ENCODE measurements at regions not wholly inside any gene's neighbourhood (a gene's known extent, or its start where the extent isn't known, plus 50 kb on each side); places are given as distances from the start of the nearest gene placed in this dataset.

DNA sequence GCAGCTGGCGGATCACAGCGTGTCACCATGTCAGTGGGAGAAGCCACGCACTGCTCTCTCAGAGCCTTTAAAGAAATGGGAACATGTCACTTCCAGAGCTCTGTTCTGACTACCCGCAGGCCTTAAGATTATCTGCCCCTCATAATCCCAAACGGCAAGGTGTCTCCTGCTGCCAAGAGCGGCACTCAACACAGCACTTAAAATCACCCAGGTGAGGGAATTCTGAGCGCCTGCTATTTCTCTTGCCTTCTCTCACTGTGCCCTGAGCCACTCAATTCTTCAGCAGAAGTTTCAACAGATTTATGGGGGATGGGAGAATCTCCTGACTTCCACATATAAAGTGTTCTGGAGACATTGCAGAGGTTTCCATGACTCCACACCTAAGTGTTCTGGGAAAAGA, 137.9 kb downstream of the LMO4 start (continued):
- TF ChIP-seq, protein P1, sequence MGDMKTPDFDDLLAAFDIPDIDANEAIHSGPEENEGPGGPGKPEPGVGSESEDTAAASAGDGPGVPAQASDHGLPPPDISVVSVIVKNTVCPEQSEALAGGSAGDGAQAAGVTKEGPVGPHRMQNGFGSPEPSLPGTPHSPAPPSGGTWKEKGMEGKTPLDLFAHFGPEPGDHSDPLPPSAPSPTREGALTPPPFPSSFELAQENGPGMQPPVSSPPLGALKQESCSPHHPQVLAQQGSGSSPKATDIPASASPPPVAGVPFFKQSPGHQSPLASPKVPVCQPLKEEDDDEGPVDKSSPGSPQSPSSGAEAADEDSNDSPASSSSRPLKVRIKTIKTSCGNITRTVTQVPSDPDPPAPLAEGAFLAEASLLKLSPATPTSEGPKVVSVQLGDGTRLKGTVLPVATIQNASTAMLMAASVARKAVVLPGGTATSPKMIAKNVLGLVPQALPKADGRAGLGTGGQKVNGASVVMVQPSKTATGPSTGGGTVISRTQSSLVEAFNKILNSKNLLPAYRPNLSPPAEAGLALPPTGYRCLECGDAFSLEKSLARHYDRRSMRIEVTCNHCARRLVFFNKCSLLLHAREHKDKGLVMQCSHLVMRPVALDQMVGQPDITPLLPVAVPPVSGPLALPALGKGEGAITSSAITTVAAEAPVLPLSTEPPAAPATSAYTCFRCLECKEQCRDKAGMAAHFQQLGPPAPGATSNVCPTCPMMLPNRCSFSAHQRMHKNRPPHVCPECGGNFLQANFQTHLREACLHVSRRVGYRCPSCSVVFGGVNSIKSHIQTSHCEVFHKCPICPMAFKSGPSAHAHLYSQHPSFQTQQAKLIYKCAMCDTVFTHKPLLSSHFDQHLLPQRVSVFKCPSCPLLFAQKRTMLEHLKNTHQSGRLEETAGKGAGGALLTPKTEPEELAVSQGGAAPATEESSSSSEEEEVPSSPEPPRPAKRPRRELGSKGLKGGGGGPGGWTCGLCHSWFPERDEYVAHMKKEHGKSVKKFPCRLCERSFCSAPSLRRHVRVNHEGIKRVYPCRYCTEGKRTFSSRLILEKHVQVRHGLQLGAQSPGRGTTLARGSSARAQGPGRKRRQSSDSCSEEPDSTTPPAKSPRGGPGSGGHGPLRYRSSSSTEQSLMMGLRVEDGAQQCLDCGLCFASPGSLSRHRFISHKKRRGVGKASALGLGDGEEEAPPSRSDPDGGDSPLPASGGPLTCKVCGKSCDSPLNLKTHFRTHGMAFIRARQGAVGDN (IDR thresholded peaks at IDR 0.05), result no peak
- TF ChIP-seq SREBF1 (IDR thresholded peaks at IDR 0.05; ENCODE audit: low read length) (no peak), TARDBP (IDR thresholded peaks at IDR 0.05; ENCODE audit: borderline replicate concordance) (no peak), NR2C1 (IDR thresholded peaks at IDR 0.05) (no peak), FOXK2 (IDR thresholded peaks at IDR 0.05) (no peak), CHD4 (IDR thresholded peaks at IDR 0.05) (no peak), RFX5 (IDR thresholded peaks at IDR 0.05; ENCODE audit: low read depth, low read length) (no peak), SMAD1 (IDR thresholded peaks at IDR 0.05; ENCODE audit: low read depth, partially characterized antibody) (no peak)
- TF ChIP-seq, protein P2, sequence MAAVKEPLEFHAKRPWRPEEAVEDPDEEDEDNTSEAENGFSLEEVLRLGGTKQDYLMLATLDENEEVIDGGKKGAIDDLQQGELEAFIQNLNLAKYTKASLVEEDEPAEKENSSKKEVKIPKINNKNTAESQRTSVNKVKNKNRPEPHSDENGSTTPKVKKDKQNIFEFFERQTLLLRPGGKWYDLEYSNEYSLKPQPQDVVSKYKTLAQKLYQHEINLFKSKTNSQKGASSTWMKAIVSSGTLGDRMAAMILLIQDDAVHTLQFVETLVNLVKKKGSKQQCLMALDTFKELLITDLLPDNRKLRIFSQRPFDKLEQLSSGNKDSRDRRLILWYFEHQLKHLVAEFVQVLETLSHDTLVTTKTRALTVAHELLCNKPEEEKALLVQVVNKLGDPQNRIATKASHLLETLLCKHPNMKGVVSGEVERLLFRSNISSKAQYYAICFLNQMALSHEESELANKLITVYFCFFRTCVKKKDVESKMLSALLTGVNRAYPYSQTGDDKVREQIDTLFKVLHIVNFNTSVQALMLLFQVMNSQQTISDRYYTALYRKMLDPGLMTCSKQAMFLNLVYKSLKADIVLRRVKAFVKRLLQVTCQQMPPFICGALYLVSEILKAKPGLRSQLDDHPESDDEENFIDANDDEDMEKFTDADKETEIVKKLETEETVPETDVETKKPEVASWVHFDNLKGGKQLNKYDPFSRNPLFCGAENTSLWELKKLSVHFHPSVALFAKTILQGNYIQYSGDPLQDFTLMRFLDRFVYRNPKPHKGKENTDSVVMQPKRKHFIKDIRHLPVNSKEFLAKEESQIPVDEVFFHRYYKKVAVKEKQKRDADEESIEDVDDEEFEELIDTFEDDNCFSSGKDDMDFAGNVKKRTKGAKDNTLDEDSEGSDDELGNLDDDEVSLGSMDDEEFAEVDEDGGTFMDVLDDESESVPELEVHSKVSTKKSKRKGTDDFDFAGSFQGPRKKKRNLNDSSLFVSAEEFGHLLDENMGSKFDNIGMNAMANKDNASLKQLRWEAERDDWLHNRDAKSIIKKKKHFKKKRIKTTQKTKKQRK (IDR thresholded peaks at IDR 0.05; ENCODE audit: low read depth, low read length), result no peak

All from GM12878 (cell line).